ENCODE measurements at regions not wholly inside any gene's neighbourhood (a gene's known extent, or its start where the extent isn't known, plus 50 kb on each side); places are given as distances from the start of the nearest gene placed in this dataset.
"Not testable (repeated sequence)": the region's sequence is repeated elsewhere in the genome, so short reads cannot be mapped to it uniquely, and the experiment has no call there.

DNA sequence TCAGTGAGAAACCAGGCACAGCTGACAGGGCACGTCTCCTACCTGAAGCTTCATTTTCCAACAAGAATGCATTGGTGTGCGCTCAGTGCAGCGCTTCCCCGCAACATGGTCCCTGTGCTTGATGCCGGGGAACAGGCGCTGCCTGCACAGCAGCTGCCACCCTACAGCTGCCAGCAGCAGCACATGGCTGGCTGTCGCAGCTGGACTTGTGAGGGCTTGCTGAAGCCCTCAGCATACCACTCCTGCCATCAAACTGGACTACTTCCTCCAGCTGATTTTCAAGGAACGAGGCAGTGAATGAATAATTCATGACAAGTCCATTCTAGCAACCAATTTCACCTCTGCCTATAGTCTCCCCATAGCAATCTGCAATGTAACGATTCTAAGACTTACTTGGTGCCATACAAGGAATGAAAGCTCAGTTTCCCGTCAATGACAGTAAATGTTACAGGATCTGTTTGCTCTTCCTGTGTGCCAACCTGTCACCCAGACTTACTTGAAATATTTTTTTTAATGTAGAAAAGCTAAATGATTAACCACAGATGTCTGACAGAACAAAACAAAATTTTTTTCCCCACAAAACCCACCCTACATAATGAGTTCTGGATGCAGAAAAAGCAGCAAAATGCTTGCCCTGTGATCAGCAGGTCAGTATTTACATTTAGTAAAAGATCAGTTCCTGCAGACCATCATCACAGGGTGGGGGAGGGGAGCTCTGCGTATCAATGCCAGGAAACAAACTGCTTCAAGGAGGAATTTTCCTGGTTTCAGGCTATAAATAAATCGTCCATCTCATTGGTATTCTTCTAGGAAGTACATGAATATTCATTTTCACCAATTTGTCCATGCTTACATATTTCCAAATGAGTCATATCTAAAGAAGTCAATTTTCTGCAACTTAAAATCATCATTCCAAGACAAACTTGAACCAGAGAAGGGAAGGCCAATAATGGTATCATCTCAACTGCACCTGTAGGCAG, 140.6 kb downstream of the ALOX5 start:
- Mint-ChIP-seq H3K36me3 (no peaks in the 10 kb centered on the region), H3K27ac (no peak overlapping the region), H3K4me1 (ENCODE audit: unreplicated experiment) (peaks cover 18% of the 10 kb centered on the region), H3K9me3 (no peaks in the 10 kb centered on the region), H3K27me3 (no peaks in the 10 kb centered on the region), H3K4me3 (no peak overlapping the region)
- no peak for DNase-seq (ENCODE audit: extremely low spot score, unreplicated experiment)
- no peak for TF ChIP-seq CTCF (conservative IDR thresholded peaks at IDR 0.05)

DNA sequence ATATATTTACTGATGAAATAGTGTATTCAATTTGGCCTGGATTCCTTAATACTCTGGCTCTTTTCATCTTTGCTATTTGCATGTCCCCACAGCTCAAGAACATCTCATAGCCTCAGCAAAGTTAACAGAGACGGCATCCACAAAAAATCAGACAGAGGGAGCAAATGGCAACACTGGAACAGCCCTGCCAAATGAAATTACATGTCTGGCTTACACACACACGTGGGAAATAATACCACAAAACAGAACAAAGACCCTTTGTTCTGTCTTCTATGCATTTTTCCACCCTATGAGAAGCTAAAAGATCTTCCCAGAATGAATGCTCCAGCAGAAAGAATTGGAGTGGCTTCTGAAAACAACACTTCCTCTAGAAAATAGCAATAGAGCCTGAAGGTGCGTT, 139.5 kb downstream of the ALOX5 start:
- no peak for TF ChIP-seq CTCF (conservative IDR thresholded peaks at IDR 0.05)
- no peaks in the 10 kb centered on the region for H3K36me3 Mint-ChIP-seq
- no peaks in the 10 kb centered on the region for H3K9me3 Mint-ChIP-seq
- H3K4me3 Mint-ChIP-seq: no peak overlapping the region
- H3K4me1 Mint-ChIP-seq (ENCODE audit: unreplicated experiment): peaks cover 18% of the 10 kb centered on the region
- no peaks in the 10 kb centered on the region for H3K27me3 Mint-ChIP-seq
- no peak overlapping the region for H3K27ac Mint-ChIP-seq
- DNase-seq (ENCODE audit: extremely low spot score, unreplicated experiment): no peak

GRCh38 chr10:45511926-45512325, 137.9 kb downstream of the ALOX5 start:
- not testable (repeated sequence) for H3K9me3 Mint-ChIP-seq; H3K27me3 Mint-ChIP-seq; H3K27ac Mint-ChIP-seq; H3K36me3 Mint-ChIP-seq; DNase-seq (ENCODE audit: extremely low spot score, unreplicated experiment); H3K4me3 Mint-ChIP-seq
- H3K4me1 Mint-ChIP-seq (ENCODE audit: unreplicated experiment): peaks cover 18% of the 10 kb centered on the region

DNA sequence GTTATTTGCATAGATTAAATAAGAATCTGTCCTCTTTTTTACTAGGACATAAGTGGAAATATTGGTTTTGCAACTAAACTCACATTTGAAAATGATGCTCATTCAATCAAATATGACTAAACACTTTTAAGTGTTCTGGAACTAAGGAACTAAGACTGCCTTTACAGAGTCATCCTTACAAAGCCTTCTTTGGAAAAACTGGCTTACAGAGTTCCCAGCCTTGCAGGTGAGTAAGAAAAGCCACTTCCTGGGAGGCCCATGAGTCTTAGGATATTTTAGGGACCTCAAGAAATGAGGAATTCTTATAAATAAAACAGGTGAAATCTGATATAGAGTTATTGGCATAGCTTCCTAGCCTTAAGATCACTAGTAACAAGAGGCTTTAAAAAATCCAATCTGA, 135.5 kb downstream of the ALOX5 start:
- TF ChIP-seq CTCF (conservative IDR thresholded peaks at IDR 0.05): no peak
- no peak for DNase-seq (ENCODE audit: extremely low spot score, unreplicated experiment)
- Mint-ChIP-seq H3K4me1 (ENCODE audit: unreplicated experiment) (peaks cover 12% of the 10 kb centered on the region), H3K27me3 (no peaks in the 10 kb centered on the region), H3K36me3 (no peaks in the 10 kb centered on the region), H3K9me3 (no peaks in the 10 kb centered on the region), H3K4me3 (no peak overlapping the region), H3K27ac (no peak overlapping the region)

DNA sequence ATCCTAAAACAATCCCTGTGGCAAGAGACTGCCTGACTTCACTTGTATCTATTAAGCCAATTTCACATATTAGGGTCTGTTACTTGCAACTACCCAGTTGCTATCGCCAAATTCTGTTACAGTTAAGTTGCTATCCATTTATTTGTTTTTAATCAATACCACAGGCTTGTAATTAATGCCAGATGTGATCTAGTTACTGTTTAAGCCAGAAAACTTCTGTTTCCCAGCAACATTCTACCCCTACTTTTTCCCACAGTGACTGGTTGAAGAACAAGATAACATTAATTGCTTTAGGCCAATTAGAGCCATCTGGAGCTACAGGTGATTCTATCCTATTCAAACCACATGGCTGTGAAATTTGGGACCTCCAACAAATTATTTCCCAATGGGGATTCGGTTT, 131.3 kb downstream of the ALOX5 start:
- Mint-ChIP-seq H3K27ac (no peak overlapping the region), H3K4me3 (no peak overlapping the region), H3K36me3 (no peaks in the 10 kb centered on the region), H3K4me1 (ENCODE audit: unreplicated experiment) (peaks cover 9% of the 10 kb centered on the region), H3K9me3 (no peaks in the 10 kb centered on the region), H3K27me3 (no peaks in the 10 kb centered on the region)
- no peak for DNase-seq (ENCODE audit: extremely low spot score, unreplicated experiment)
- TF ChIP-seq CTCF (conservative IDR thresholded peaks at IDR 0.05): no peak

DNA sequence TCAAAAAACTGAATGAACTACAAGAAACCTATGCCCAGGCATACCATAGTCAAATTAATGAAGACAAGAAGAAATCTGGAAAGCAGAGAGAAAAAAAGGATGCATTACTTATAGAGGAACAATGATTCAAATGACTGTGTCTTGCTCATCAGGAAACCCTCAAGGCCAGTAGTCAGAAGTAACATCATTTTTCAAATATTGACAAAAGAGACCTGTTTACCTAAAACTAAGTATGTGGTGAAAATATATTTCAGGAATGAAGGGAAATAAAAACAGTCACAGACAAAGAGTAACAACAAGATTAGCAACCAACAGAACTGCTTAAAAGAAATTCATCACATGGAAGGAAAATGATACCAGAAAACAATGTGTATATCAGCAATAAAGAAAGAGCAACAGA, 128.4 kb downstream of the ALOX5 start:
- H3K36me3 Mint-ChIP-seq: no peaks in the 10 kb centered on the region
- H3K9me3 Mint-ChIP-seq: no peaks in the 10 kb centered on the region
- no peaks in the 10 kb centered on the region for H3K27me3 Mint-ChIP-seq
- peaks cover 9% of the 10 kb centered on the region for H3K4me1 Mint-ChIP-seq (ENCODE audit: unreplicated experiment)
- no peak overlapping the region for H3K4me3 Mint-ChIP-seq
- no peak for TF ChIP-seq CTCF (conservative IDR thresholded peaks at IDR 0.05)
- DNase-seq (ENCODE audit: extremely low spot score, unreplicated experiment): no peak
- no peak overlapping the region for H3K27ac Mint-ChIP-seq
